Amniotic stem cell (primary cell): ENCODE measurements at regions not wholly inside any gene's neighbourhood (a gene's known extent, or its start where the extent isn't known, plus 50 kb on each side); places are given as distances from the start of the nearest gene placed in this dataset.

ENCODE experiments used
- DNase-seq: peaks from one replicate; lab custom pipeline; 2025; lab: John Stamatoyannopoulos, UW

DNA sequence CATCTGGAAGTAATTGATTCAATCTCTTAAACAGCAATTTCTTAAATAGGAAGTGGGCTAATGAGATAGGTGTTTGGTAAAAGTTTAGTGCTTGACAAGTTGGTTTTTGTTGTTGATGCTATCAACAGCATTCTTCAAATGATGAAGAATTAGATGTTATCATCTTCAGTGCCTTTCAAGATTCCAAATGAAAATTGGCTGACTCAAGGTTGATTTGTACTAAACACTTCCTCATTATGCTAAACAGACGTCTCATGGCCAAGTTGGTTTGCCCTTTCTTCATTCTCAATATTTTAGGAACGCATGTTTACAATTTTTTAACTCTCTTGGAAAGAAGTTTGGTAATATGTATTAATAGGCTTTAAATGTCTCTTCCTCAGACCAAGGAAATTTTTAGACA, 86.0 kb downstream of the MID1IP1 start:
- no peak for DNase-seq

DNA sequence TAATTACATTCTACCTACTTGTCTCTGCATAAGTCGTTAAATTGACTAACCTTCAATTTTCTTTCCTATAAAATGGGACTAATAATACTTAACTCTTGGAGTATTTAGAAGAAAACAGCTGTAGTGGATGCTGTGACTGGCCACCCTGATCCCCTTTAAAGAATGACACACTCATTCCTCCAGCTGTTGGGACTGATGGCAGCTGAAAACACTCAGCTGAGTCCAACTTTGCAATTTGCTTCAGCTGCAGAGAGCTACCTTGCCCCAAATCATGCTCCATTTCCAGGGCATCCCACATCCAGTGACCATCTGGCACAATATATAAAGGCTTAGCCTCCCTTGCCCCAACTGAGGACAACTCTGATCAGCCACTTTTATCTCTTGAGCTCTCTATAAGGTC, 89.1 kb downstream of the MID1IP1 start:
- DNase-seq = no peak

DNA sequence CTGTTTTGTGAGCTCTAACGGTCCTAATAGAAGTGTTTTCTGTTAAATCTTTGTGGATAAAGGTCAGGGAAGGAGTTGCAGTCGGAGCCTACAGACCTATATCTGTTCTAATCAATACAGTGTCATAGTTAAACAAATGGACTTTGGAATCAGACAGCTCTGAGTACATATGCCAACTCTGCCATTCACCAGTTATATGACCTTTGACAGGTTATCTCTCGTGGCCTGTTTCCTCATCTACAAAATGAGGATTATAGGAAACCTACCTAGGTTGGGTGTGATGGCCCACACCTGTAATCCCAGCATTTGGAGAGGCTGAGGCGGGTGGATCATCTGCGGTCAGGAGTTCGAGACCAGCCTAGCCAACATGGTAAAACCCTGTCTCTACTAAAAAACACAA, 89.7 kb downstream of the MID1IP1 start:
- DNase-seq = no peak

DNA sequence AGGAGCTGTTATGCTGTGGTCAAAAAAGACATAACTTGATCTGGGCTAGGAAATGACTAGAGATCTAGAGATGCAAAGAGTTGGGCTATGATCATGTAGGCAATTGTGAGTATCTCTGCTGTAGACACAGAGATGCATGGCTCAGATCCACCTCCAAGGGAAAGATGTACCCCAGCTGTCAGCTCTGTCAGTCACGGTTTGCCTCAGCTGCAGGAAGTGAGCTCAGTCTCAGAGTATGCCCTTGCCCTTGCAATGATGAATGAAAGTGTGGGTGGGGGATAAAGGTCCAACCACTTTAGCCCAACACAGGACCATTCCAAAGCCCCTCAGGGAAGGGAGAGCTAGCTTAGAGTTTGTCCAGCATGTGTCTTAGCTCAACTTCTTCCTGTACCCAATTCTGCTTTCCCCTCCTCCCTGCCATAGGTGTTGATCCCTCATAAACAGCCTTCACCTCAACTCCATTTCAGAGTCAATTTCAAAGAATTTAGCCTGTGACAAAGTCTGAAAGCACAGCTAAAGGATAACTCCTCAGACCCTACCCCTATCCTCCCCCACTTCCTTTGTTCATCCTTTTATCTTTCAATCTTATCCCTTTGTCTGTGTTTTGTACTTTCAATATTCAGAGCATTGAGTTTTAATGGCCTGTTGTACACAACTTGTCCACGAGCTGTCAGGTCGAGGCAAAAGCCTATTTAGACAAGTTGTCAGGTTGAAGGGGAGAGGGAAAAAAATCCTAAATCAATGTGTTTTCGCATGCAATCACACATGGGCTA, 90.6 kb downstream of the MID1IP1 start:
- DNase-seq = no peak

DNA sequence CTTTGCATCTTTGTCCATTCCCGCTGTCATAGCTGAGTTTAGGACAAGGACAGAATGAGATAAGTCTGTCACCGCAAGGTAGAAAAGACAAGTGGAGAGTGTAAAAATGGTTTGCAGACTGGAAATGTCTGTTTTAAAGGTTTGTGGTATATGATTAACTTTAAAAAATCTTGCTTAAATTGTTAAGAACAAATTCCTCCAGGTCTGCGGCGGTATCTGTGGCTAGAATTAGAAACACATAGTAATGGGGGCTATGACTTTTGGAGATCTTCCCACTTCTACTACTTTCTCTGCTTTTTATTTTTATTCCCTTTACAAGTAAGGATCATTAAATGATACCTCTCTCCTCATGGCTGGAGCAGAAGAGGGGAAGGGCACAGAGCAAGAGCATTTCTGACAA, 92.2 kb downstream of the MID1IP1 start:
- no peak for DNase-seq

DNA sequence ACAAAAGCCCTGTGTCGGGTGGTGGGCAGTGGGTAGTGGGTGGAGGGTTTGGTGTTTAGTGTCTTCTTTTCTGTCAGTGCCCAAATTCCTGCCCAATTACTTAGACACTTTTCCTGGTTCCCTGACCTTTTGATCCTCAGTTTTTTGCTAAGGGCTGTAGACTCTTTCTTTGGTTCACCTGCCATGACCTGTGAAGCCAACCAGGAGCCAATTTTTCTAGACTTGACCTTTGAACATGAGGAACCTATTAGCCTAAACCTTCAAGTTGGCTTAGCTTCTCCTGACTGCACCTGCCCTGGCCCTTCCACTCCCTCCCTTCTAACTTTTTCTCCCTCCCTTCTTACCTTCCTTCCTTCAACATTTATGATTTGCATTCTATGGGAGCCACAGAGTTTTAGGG, 94.5 kb downstream of the MID1IP1 start:
- DNase-seq = no peak

DNA sequence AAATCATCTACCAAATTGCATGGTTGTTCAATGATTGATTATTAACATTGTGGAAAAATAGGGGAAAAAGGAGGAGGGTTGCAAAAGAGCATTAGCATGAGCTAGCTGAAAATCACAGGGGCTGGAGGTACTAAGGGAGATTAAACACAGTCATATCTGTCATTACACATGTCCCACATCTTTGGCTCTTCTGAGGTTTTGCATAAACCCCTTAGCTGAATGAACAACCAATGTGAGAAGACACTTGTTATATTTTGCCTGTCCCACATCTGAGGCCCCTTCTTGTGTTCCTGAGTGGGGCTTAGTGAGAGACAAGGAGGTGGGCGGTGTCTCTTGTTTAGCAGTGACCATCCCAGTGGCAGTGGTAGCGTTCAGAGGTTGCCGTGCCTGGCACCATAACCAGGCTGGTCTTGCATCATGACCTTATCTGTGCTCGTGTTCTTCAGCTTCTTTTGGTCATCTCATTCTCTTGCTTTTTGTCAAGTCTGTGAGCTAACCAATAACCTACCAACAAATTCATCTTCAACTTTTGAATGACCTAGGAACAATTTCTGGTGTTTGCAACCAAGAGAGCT, 95.6 kb downstream of the MID1IP1 start:
- DNase-seq = no peak

DNA sequence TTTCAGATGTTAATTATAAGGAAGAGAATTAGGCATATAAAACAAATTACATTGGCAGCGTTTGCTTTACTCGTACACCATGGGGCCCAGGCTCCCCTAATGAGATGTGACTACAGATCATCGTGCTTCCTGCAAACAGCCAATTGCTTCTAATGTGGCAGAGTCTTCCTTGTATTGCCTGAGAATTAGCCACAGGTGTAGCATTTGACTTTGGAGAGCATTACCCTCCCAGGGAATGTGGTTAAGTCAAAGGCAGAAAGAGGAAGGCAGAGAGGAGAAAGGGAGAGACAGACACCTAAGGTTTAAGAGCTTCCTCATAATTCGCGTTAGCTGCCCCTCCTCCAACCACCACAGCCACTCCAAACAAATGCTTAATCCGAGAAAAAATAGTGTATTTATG, 97.0 kb downstream of the MID1IP1 start:
- no peak for DNase-seq

DNA sequence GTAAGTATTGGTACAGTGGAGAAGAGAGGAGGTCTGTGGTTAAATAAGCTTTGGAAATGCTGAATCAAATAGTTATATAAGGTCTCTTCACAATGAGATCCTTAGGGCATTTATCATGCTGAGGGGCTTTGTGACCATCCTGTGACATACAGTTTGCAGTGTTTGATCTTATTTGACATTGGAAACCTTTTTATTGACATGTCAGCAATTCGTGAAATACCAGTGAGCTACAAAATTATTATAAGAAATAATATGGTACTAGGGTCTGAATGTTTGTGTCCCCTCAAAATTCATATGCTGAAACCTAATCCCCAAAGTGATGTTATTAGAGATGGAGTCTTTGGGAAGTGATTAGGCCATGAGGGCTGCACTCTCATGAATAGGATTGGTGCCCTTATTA, 98.4 kb downstream of the MID1IP1 start:
- no peak for DNase-seq

DNA sequence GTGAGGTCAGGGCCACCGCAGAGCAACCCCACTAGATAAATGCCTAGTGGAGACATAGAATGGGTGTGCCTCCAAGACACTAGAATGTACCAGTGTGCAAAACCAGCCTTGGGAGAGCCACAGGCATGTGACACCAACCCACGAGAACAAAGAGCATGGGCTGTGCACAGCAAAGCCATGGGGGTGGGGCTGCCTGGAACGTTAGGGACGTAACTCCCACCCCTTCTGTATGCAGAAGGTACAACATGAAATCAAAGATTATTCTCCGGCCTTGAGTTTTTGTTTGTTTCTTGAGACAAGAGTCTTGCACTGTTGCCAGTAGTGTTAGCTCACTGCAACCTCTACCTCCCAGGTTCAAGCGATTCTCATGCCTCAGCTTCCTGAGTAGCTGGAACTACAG, 99.5 kb downstream of the MID1IP1 start:
- DNase-seq = no peak

DNA sequence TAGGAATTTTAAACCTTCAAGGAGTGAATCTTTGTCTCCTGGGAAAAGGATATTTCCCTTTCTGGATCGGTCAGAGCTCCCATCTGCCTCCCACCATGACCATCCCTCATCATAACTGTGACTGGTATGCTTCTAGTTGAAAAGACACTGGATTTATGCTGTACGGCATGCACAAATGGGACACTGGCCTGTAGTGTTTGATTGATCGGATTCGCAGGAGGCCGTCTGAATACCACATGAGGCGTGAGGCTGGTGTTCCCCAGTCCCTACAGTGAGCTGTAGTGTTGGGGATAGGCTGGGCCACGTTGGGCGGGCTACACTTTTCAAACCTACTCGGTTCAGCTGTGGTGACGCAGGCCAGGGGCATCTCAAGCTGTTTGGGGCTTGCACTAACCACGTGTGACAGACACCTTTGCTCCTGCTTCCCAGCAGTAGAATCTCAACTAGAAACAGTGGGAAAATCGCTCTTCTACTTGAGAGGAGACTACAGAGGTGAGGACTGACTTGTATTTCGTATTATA, 101.8 kb downstream of the MID1IP1 start:
- no peak for DNase-seq

DNA sequence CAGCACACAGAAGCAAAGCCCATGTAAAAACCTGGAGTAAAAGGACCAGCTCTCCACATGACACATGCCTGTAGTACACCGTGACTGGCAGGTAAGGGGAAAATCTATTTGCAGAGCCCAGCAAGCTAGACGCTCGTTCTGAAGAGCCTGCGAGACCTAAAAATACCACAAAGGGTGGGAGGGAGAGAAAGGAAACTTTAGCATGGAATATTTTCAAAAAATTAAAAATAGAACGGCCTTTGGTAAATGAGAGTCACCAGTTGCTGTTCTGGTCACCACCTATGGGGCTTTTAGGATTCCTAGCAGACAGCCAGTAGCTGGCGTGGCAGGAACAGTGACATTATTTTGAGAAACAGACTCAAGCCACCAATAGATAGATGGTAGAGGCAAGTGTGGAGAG, 115.5 kb downstream of the MID1IP1 start:
- no peak for DNase-seq

DNA sequence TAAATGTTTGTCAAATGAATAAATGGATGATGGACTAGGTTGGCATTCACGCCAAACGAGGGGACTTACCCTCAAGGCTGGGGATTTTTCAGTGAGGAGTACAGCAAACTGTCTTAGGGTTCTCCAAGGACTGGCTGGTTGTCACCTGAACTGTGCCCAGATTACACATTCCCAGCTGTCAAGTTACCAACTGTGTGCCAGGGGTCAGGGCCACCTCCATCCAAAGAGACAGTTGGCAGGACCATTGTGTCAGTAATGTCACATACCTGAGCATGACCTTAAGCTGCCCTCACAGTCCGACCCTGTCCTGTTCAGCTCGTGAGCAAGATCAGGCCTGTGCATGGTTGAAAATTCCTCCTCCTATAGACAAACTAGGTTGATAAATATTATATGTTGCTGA, 116.7 kb downstream of the MID1IP1 start:
- no peak for DNase-seq

DNA sequence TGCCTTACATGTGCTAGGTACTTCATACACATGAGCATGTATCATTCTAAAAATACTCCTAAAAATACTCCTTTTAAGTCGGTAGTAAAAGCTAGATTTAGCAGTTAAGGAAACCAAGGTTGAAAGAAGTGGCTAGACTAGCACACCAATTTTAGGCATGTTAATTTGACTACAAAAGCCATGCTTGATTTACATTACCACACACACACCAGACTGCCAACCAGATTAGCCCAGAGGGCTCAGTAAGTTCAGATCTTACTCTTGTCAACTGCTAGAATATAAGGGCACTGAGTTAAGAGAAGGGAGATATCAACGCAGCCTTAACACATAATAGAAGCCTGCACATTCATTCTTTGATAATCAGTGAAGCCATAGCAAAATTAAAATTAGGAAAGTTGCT, 117.9 kb downstream of the MID1IP1 start:
- DNase-seq = no peak

DNA sequence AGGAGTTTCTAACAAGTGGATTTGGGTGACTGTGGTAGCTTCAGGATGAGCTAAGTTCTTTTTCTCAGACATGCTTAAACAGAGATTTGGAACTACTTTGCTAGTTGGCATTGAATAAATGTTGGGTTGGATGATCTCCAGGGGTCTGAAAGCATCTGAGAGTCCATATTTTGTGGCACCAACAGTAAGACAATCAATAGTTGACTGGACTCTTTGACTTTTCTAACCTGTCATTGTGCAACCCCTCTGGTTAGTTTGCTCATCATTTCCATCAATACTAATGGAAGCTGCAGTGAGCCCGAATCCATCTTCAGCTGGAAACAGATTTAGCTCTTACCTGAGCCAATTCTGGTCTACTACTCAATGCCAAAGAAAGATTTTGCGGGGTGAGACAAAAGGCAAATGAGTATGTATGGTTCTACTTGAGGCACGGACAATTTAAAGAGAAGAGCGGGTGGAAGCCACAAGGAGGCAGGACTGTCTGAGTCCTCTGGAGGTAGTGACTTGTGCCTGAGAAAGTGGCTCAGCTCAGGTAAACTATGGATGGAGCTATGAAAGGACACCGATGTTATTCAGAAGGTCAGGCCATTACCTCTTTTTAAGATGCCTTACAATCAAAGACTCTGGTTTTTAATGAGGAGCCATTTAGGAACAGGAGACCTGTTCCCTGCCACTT, 118.7 kb downstream of the MID1IP1 start:
- no peak for DNase-seq

DNA sequence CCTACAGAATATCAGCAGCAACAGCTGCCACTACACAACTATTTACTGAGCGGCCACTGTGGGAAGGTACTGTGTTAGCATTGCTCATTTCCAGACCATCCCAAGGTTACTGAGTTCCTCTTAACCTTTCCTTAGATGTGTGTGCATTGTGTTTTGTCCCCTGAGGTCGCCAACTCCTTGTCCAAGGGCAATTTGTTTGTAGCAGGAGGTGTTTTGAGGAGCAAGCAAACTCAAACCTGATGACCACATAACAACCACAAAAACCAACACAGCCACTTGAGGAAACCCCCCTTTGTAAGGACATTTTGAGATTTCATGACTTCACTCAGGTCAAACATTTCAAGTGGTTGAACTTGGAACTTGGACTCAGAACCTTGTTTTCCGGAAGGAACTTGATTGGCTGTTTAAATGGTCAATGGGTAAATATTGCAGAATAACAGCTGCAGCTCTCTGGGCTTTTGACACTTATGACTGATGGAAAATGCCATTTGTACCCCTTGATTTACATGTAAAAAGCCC, 122.3 kb downstream of the MID1IP1 start:
- no peak for DNase-seq

DNA sequence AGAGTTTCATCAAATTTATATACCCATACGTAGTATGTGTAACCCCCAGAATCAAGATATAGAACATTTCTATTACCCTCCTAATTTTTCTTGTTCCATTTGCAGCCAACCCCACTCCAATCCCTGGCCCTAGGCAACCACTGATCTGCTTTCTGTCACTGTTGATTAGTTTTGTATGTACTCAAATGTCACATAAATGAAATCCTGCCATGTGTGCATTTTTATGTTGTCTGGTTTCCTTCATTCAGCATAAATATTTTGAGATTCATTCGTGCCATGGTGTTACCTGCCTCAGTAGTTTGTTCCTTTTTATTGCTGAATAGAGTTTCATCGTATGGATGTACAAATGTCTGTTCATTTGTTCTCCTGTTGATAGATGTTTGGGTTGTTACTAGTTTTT, 126.3 kb downstream of the MID1IP1 start:
- DNase-seq = no peak

DNA sequence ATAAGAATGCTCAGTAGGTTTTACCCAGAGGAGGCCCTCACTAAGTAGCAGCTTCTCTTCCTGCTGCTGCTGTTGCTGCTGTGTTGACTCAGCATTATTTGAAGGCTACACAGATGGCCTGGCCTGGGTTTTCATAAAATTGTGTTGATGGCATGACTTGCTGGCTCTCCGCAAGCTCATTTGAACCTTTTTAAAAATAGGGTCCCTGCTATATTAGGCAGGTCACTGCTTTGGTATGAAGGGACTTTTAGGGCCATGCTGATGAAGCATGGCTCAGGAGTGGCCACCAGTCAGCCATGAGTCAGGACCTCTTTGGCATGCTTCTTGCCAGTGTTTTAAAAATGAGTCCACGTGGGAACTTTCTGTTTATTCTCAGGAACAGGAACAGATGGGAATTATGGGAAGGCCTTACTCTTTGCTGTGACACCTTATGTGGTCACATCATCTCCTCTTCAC, 128.7 kb downstream of the MID1IP1 start:
- peak; percentile 2 for DNase-seq

DNA sequence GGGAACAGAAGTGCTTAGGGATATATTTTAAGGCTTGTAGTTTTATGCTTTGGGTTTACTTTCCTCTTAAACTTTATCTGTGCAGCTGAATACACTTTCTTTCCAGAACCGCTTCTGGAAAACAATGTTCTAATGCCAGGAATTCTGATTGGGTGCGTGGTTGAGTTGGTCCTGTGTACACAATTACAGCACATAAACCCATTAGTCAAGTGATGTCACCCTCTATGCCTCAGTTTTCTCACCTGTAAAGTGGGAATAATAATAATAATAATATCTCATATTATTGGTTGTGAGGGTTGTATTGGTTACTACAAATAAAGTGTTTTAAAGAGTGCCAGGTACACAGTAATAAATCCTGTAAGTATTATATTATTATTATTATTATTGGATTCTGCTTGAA, 129.2 kb downstream of the MID1IP1 start:
- no peak for DNase-seq

DNA sequence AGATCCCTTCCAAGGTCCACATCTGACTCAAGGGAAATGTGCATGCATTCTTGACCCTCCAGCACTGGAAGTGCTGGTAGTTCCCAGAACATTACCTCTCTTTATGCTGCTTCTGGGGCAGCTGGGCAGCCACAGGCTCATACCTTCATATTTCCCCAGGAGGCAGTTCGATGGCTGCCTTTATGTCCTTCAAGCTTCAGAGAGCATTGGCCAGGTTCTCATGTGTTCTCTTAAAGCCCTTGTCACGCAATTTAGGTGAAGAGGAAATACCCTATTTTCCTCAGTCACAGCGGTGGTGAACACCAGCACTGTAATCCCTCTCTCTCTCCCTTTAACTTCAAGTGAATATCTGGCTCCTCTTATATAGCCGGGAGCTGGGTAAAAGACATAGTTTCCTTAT, 134.3 kb downstream of the MID1IP1 start:
- DNase-seq = no peak

DNA sequence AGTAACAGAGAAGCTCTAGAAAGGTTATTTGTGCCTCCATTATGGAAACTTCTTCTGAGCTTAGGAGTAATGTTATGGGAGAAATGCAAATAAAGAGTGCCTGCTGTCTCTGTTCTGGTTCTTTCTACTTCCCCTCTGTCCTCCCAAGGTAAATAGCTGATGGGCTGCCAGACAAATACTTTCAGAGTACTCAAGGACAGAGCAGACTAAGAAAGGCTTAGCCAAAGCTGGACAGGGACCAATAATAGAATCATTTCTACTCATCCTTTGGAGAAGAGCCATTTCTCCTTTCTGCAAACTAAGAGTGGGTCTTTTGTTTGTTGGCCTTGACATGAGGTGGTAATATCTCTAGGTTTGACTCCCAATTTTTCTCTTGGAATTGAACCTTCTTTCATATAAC, 136.1 kb downstream of the MID1IP1 start:
- no peak for DNase-seq

DNA sequence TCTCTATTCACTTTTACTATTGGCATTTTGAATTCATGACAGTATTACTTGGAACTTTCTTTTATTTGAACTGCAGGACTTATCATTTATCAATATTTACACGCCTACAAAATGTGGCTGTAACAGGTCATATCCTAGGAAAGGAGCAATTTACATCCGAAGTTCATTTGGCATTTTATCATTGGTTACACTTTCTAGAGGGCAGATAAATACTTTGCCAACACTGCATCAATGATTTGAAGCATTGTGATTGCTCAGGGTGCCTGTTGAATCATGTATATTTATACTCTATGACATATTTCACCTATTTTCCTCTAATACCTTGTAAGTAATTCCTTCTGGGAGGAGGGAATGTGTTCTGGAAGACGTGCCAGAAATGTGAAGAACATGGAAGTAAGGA, 136.7 kb downstream of the MID1IP1 start:
- no peak for DNase-seq

DNA sequence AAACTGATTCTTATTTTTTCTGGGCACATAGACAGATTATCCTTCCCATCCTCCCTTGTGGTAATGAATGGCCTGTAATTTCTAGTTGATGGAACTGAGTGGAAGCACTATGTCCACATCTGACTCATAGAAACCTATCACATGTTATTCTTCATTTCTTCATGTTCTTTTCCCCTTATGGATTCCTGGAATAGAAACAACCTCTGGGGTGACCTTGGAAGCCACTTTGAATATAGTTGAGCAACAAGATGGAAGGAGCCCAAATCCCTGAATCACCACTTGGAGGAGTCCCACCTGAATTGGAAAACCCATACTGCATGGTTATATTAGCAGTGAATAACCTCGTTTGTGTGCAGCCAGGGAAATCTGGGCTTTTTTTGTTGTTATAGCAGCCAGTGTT, 137.8 kb downstream of the MID1IP1 start:
- DNase-seq = no peak
